CD4-positive, alpha-beta memory T cell (primary cell): ENCODE measurements at regions not wholly inside any gene's neighbourhood (a gene's known extent, or its start where the extent isn't known, plus 50 kb on each side); places are given as distances from the start of the nearest gene placed in this dataset.

Experiments used
- CTCF ChIA-PET: fragments of 350-600 bp; sonication (Branson Sonifier 250); formaldehyde crosslinking; loops from one replicate; lab custom pipeline; 2021; ENCODE audit warnings: inconsistent platforms; ENCODE audit not compliant: partially characterized antibody; lab: Charles Lee
- POLR2A ChIA-PET: fragments of 350-600 bp; sonication (Branson Sonifier 250); formaldehyde crosslinking; loops from one replicate; lab custom pipeline; 2021; ENCODE audit not compliant: partially characterized antibody; lab: Charles Lee
- DNase-seq, 5 donors: peaks; one replicate each; pipeline versions ENCODE4 v3.0.0 to v3.0.0-alpha.2; 2020 to 2022; ENCODE audit warnings: mixed read lengths in 1 of 5
- H3K27ac ChIP-seq: one replicate; pipeline ENCODE4 v1.7.0; 2013; ENCODE audit warnings: low read depth, low read length
- H3K27me3 ChIP-seq: 2 replicates; pipeline ENCODE4 v1.7.0; 2013; ENCODE audit warnings: mild to moderate bottlenecking, low read length, moderate library complexity; ENCODE audit not compliant: insufficient read depth
- H3K36me3 ChIP-seq: 2 replicates; pipeline ENCODE4 v1.7.0; 2013; ENCODE audit warnings: mild to moderate bottlenecking, low read length, moderate library complexity; ENCODE audit not compliant: insufficient read depth
- H3K4me1 ChIP-seq: 2 replicates; pipeline ENCODE4 v1.7.0; 2013; ENCODE audit warnings: mild to moderate bottlenecking, low read length, moderate library complexity; ENCODE audit not compliant: insufficient read depth
- H3K4me3 ChIP-seq, 2 donors: one replicate each; pipeline ENCODE4 v1.7.0; 2013; ENCODE audit warnings: low read length in 2 of 2, mild to moderate bottlenecking in 1 of 2
- H3K9me3 ChIP-seq, 2 donors: one replicate each; pipeline ENCODE4 v1.7.0; 2013; ENCODE audit warnings: low read length in 2 of 2, control low read depth in 1 of 2; ENCODE audit not compliant: control insufficient read depth in 1 of 2
- H3K27ac Mint-ChIP-seq, 7 donors: one replicate each; pipeline ENCODE4 v1.8.0; 2020 to 2021; ENCODE audit warnings: mixed read lengths in 7 of 7, mild to moderate bottlenecking in 6 of 7, inconsistent platforms in 3 of 7, moderate library complexity in 3 of 7
- H3K27me3 Mint-ChIP-seq, 2 donors: one replicate each; pipeline ENCODE4 v1.8.0; 2020 to 2021; ENCODE audit warnings: mixed read lengths in 2 of 2
- H3K36me3 Mint-ChIP-seq, 2 donors: one replicate each; pipeline ENCODE4 v1.8.0; 2020 to 2021; ENCODE audit warnings: mixed read lengths in 2 of 2, inconsistent platforms in 1 of 2, mild to moderate bottlenecking in 1 of 2
- H3K4me1 Mint-ChIP-seq, 4 donors: one replicate each; pipeline ENCODE4 v1.8.0; 2020 to 2021; ENCODE audit warnings: mixed read lengths in 4 of 4, mild to moderate bottlenecking in 1 of 4
- H3K4me3 Mint-ChIP-seq, 8 donors: one replicate each; pipeline ENCODE4 v1.8.0; 2020 to 2021; ENCODE audit warnings: mixed read lengths in 8 of 8, mild to moderate bottlenecking in 7 of 8, moderate library complexity in 6 of 8, inconsistent platforms in 3 of 8
- H3K9me3 Mint-ChIP-seq, 8 donors: one replicate each; pipeline ENCODE4 v1.8.0; 2020 to 2021; ENCODE audit warnings: mixed read lengths in 8 of 8, mild to moderate bottlenecking in 5 of 8, inconsistent platforms in 3 of 8, moderate library complexity in 1 of 8
- intact Hi-C: fragments of 100-400 bp; cut with micrococcal nuclease; formaldehyde crosslinking; loops from one replicate; pipeline ENCODE4 v1.15.1; 2023

DNA sequence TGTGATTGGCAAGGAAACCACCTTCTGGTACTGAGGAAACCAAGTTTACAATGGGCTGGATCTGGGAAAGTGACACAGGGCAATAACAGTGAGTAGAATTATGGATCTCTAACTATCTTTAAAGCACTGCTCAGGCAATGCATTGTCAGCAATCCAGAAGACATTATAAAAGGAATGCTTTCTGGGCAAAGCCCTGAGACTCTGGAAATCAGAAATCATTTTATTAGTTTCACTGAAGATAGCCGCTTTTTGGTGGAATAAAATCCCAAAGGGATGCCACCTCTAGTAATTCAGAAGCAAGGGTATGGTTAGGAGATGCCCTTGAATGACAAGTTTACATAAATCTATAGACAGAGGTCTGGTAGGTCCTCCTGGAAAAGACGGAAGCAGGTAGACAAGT lies 211.1 kb downstream of the DMRT2 start:
- Histone ChIP-seq H3K4me1 (no peaks in the 10 kb centered on the region), H3K9me3 (no peaks in the 10 kb centered on the region), H3K36me3 (no peaks in the 10 kb centered on the region), H3K4me3 (no peak overlapping the region), H3K27ac (no peak overlapping the region), H3K27me3 (no peaks in the 10 kb centered on the region)
- H3K27ac Mint-ChIP-seq: no peak overlapping the region
- no peaks in the 10 kb centered on the region for H3K36me3 Mint-ChIP-seq
- DNase-seq: no peak
- intact Hi-C loops: no loop called here
- no peaks in the 10 kb centered on the region for H3K27me3 Mint-ChIP-seq
- no peaks in the 10 kb centered on the region for H3K4me1 Mint-ChIP-seq
- H3K9me3 Mint-ChIP-seq: peaks cover 0 to 1% (median 0%) of the 10 kb centered on the region in 8 donors
- CTCF ChIA-PET: no interaction called here
- H3K4me3 Mint-ChIP-seq: no peak overlapping the region
- POLR2A ChIA-PET: no interaction called here

DNA sequence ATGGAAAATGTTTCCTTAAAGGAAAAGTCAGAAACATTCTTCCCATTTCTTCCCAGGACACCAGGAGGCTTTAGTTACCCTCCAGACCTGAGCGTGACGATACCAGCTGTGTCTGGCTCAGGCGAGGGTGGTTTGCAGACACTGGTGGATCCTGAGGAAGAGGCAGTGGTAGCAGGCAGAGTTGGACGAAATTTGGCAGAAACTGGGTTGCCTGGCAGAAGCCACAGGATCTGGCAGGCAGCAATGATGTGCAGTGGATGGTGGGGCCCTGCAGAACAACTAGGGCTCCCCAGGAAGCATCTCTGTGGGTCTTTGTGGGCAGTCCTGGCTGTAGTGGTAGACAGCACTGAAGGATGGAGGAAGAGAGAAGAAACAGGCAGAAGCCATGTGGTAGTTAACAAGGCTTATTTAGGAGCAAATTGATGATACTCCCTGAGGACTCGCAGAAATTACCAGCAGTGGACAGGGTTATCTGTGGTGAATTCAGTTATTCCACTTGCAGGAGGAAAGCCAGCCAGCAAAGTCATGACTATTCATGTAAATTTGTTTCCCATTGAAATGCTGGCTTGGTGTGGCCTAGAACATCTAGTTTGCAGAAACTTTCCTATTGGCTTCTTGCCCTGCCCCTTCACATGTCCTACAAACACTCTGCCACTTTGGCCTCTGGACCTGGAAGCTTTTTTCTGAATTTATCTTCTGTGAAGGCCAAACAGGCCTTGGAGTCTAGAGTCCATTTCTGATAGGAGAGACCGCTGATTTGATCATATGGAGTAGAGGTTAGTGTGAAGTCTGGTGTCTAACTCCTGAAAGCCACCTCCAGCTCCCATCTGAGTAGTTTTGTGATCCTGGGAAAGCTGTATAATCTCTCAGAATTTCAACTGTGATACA lies 212.0 kb downstream of the DMRT2 start:
- ChIA-PET CTCF (no interaction called here), POLR2A (no interaction called here)
- Mint-ChIP-seq H3K9me3 (peaks cover 0 to 1% (median 0%) of the 10 kb centered on the region in 8 donors), H3K4me3 (no peak overlapping the region), H3K27me3 (no peaks in the 10 kb centered on the region), H3K27ac (no peak overlapping the region), H3K4me1 (no peaks in the 10 kb centered on the region), H3K36me3 (no peaks in the 10 kb centered on the region)
- H3K9me3 ChIP-seq: no peaks in the 10 kb centered on the region
- H3K4me3 ChIP-seq: no peak overlapping the region
- intact Hi-C loops: no loop called here
- no peak overlapping the region for H3K27ac ChIP-seq
- no peak for DNase-seq
- no peaks in the 10 kb centered on the region for H3K36me3 ChIP-seq
- no peaks in the 10 kb centered on the region for H3K4me1 ChIP-seq
- H3K27me3 ChIP-seq: no peaks in the 10 kb centered on the region

DNA sequence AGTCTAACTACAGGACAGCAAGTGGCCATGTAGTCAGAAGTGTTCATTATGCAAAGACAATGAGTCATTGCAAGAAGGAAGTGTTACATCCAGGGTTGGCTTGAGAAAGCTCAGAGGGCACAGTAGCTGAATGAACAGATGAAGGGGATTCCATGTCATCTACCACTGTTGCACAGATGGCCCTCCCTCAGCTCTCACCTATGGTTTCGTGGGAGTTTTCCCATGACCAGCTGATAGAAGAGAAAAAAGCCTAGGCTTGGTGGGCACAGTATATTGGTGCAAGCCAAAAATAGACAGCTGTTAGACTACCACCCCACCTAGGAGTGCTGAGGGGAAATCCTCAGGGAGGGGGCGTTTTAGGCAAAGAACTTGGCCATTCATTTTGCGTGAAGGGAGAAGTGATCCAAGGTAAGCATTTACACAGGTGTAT lies 217.0 kb downstream of the DMRT2 start:
- peaks cover 0 to 3% of the 10 kb centered on the region in 2 donors for H3K27me3 Mint-ChIP-seq
- CTCF ChIA-PET: no interaction called here
- H3K9me3 Mint-ChIP-seq: peaks cover 0 to 2% (median 0%) of the 10 kb centered on the region in 8 donors
- no peaks in the 10 kb centered on the region for H3K9me3 ChIP-seq
- H3K27ac ChIP-seq: no peak overlapping the region
- H3K27me3 ChIP-seq: no peaks in the 10 kb centered on the region
- no peaks in the 10 kb centered on the region for H3K36me3 Mint-ChIP-seq
- intact Hi-C loops: no loop called here
- no peak for DNase-seq
- H3K4me1 ChIP-seq: no peaks in the 10 kb centered on the region
- no peaks in the 10 kb centered on the region for H3K36me3 ChIP-seq
- no peak overlapping the region for H3K4me3 ChIP-seq
- H3K27ac Mint-ChIP-seq: no peak overlapping the region
- no peak overlapping the region for H3K4me3 Mint-ChIP-seq
- POLR2A ChIA-PET: no interaction called here
- H3K4me1 Mint-ChIP-seq: peaks cover 0 to 2% (median under 1%) of the 10 kb centered on the region in 4 donors

DNA sequence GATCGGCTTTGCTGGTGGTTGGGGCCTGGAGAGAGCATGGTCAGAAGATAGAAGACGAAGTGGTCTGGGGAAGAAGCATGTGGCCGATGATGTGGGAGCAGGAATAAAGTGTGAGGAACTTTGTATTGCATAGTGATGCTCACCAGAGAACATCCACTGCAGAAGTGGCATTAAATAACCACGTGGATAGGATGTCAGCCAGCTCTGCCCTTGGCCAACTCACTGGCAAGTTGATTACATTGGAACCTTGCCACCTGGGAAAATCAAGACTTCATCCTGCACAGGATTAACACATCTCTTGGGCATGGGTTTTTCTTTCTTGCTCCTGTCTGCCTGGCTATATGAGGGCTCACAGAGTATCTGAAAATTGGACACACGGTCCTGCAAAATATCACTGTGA lies 217.4 kb downstream of the DMRT2 start:
- Mint-ChIP-seq H3K9me3 (peaks cover 0 to 2% (median 0%) of the 10 kb centered on the region in 8 donors), H3K4me1 (peaks cover 0 to 2% (median under 1%) of the 10 kb centered on the region in 4 donors), H3K27me3 (peaks cover 0 to 3% of the 10 kb centered on the region in 2 donors), H3K27ac (no peak overlapping the region), H3K4me3 (no peak overlapping the region), H3K36me3 (no peaks in the 10 kb centered on the region)
- no peaks in the 10 kb centered on the region for H3K36me3 ChIP-seq
- ChIA-PET POLR2A (no interaction called here), CTCF (no interaction called here)
- no peak for DNase-seq
- no peak overlapping the region for H3K4me3 ChIP-seq
- H3K4me1 ChIP-seq: no peaks in the 10 kb centered on the region
- intact Hi-C loops: no loop called here
- no peaks in the 10 kb centered on the region for H3K9me3 ChIP-seq
- H3K27me3 ChIP-seq: no peaks in the 10 kb centered on the region
- H3K27ac ChIP-seq: no peak overlapping the region

DNA sequence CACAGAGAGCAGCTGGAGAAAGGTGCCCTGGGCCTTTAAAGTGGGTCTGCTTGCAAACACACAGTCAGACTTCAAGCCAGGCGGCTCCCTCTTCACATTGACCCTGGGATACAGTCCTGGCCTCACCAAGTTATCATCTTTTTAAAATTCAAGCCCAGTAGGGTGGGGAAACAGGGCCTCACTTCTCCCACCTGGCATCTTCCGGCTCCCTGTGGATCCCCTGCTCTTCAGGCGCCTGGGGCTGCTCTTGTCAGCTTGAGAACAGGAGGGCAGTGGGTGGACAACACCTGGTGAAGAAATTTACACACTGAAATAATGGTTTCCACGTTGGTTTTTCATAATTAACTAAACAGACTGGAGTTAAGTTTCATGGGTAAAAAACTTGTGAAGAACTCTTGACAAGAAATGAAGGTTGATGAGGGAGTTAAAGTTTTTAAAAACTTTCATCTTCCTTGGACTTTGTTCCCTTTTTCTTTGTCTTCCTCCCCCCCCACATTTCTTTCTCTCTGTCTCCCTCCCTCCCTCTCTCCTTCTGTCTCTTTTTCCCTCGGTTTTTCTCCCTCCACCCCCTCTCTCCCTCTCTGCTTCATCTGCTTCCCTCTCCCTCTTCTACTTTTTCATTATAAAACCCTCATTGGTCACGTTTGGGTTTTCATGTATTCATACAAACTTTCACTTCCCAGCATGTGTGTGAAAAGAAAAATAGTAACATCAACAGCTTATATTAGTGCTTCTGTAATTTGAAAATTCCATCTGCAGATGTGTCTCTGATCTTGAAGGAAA lies 219.6 kb downstream of the DMRT2 start:
- POLR2A ChIA-PET: no interaction called here
- intact Hi-C loops: no loop called here

DNA sequence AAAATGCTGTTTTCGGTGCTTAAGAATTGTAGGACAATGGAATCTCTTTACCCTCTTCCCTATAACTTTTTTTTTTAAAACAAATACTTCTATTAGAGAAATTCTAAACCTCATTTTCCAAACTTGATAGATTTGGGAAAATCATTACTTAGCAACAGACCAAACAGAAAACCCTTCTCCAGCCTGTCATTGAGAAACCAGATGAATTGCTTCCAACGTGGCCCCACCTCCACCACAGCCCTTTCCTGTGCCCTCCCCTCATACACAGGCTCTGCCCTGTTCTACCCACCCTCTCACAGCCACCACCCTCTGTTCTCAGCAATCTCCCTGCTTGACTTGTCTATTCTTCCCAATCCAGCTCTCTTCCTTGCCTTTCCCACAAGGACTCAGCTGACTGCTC lies 221.2 kb downstream of the DMRT2 start:
- Mint-ChIP-seq H3K27me3 (peaks cover 1 to 3% of the 10 kb centered on the region in 2 donors), H3K9me3 (peaks cover 0 to 2% (median 0%) of the 10 kb centered on the region in 8 donors), H3K27ac (no peak overlapping the region), H3K36me3 (no peaks in the 10 kb centered on the region), H3K4me3 (no peak overlapping the region), H3K4me1 (peaks cover 0 to 2% (median under 1%) of the 10 kb centered on the region in 4 donors)
- ChIA-PET POLR2A (no interaction called here), CTCF (no interaction called here)
- Histone ChIP-seq H3K27me3 (no peaks in the 10 kb centered on the region), H3K27ac (no peak overlapping the region), H3K36me3 (no peaks in the 10 kb centered on the region), H3K9me3 (no peaks in the 10 kb centered on the region), H3K4me3 (no peak overlapping the region), H3K4me1 (no peaks in the 10 kb centered on the region)
- no peak for DNase-seq
- intact Hi-C loops: no loop called here

More for the DNA sequence above, 219.6 kb downstream of the DMRT2 start:
- H3K36me3 ChIP-seq: no peaks in the 10 kb centered on the region
- Mint-ChIP-seq H3K27me3 (peaks cover 1 to 3% of the 10 kb centered on the region in 2 donors), H3K27ac (no peak overlapping the region), H3K9me3 (peaks cover 0 to 2% (median 0%) of the 10 kb centered on the region in 8 donors), H3K4me3 (no peak overlapping the region), H3K36me3 (no peaks in the 10 kb centered on the region), H3K4me1 (peaks cover 0 to 2% (median under 1%) of the 10 kb centered on the region in 4 donors)
- no peak overlapping the region for H3K27ac ChIP-seq
- CTCF ChIA-PET: interaction anchor here (1.1 kb wide), 1 partner anchor 11 kb away, joined by 3 read pairs; no protein-coding TSS in a partner anchor
- H3K9me3 ChIP-seq: no peaks in the 10 kb centered on the region
- H3K4me1 ChIP-seq: no peaks in the 10 kb centered on the region
- no peak overlapping the region for H3K4me3 ChIP-seq
- DNase-seq: no peak
- no peaks in the 10 kb centered on the region for H3K27me3 ChIP-seq

DNA sequence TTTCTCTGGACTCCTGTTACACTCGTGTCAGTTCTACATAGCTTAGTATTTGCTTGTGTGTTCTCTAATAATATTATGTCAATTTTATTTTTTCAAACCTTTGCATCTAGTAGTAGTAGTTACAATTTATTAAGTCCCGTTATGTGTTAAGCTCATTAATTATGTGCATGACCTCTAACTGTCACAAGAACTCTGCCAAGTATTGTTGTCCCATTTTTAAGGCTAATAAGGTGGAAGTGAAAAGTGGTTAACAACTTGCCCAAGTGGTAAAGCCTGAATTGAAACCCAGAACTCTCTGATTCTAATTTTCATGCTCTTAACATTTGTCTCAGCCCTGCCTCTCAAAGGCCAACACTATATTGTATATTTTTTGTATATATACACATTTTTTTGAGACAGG lies 221.6 kb downstream of the DMRT2 start:
- no peaks in the 10 kb centered on the region for H3K27me3 ChIP-seq
- no peak overlapping the region for H3K4me3 ChIP-seq
- Mint-ChIP-seq H3K4me3 (no peak overlapping the region), H3K27me3 (peaks cover 1 to 3% of the 10 kb centered on the region in 2 donors), H3K27ac (no peak overlapping the region), H3K9me3 (peaks cover 0 to 2% (median 0%) of the 10 kb centered on the region in 8 donors), H3K36me3 (no peaks in the 10 kb centered on the region), H3K4me1 (peaks cover 0 to 2% (median under 1%) of the 10 kb centered on the region in 4 donors)
- H3K36me3 ChIP-seq: no peaks in the 10 kb centered on the region
- no peak overlapping the region for H3K27ac ChIP-seq
- ChIA-PET POLR2A (no interaction called here), CTCF (no interaction called here)
- intact Hi-C loops: no loop called here
- no peak for DNase-seq
- no peaks in the 10 kb centered on the region for H3K9me3 ChIP-seq
- H3K4me1 ChIP-seq: no peaks in the 10 kb centered on the region
